ENCODE measurements at regions not wholly inside any gene's neighbourhood (a gene's known extent, or its start where the extent isn't known, plus 50 kb on each side); places are given as distances from the start of the nearest gene placed in this dataset.

- no peak for TF ChIP-seq CTCF (IDR thresholded peaks at IDR 0.05; ENCODE audit: insufficient read depth, low read depth, low read length, missing control alignments)
- DNase-seq (ENCODE audit: low read depth): no peak
Measured at GRCh38 chr16:11411059-11411550, 65.8 kb downstream of the RMI2 start.

GRCh38 chr16:11412175-11412904 is 67.1 kb downstream of the RMI2 start:
- no peak overlapping the region for H3K4me3 ChIP-seq (ENCODE audit: low read depth, low read length)
- peak; percentile 37 for DNase-seq (ENCODE audit: low read depth)
- no peak for TF ChIP-seq CTCF (IDR thresholded peaks at IDR 0.05; ENCODE audit: insufficient read depth, low read depth, low read length, missing control alignments)

More at GRCh38 chr16:11411059-11411550, 65.8 kb downstream of the RMI2 start:
- H3K4me3 ChIP-seq (ENCODE audit: low read depth, low read length): no peak overlapping the region

GRCh38 chr16:11412965-11413887 is 68.0 kb downstream of the RMI2 start:
- no peak for DNase-seq (ENCODE audit: low read depth)
- no peak overlapping the region for H3K4me3 ChIP-seq (ENCODE audit: low read depth, low read length)
- TF ChIP-seq CTCF (IDR thresholded peaks at IDR 0.05; ENCODE audit: insufficient read depth, low read depth, low read length, missing control alignments): no peak

- no peak overlapping the region for H3K4me3 ChIP-seq (ENCODE audit: low read depth, low read length)
- DNase-seq (ENCODE audit: low read depth): no peak
- TF ChIP-seq CTCF (IDR thresholded peaks at IDR 0.05; ENCODE audit: insufficient read depth, low read depth, low read length, missing control alignments): no peak
Measured at GRCh38 chr16:11413907-11414595, 68.8 kb downstream of the RMI2 start.

- DNase-seq (ENCODE audit: low read depth): no peak
- TF ChIP-seq CTCF (IDR thresholded peaks at IDR 0.05; ENCODE audit: insufficient read depth, low read depth, low read length, missing control alignments): no peak
- no peak overlapping the region for H3K4me3 ChIP-seq (ENCODE audit: low read depth, low read length)
Measured at GRCh38 chr16:11414815-11415775, 69.8 kb downstream of the RMI2 start.
